GM18951 (cell line): ENCODE measurements at regions not wholly inside any gene's neighbourhood (a gene's known extent, or its start where the extent isn't known, plus 50 kb on each side); places are given as distances from the start of the nearest gene placed in this dataset.

Experiments
- POLR2A ChIP-seq: IDR thresholded peaks from 4 replicates; pipeline ENCODE4 v1.6.1; 2011; ENCODE audit warnings: mild to moderate bottlenecking; ENCODE audit not compliant: insufficient read length, insufficient read depth; ENCODE audit errors: extremely low read depth
- in situ Hi-C: fragments of 300-500 bp; cut with MboI; formaldehyde crosslinking; loops from one replicate; pipeline ENCODE4 v1.12.0; 2022; ENCODE audit warnings: low sequenced_read_pairs, mixed read lengths, inconsistent platforms; ENCODE audit not compliant: unreplicated experiment

DNA sequence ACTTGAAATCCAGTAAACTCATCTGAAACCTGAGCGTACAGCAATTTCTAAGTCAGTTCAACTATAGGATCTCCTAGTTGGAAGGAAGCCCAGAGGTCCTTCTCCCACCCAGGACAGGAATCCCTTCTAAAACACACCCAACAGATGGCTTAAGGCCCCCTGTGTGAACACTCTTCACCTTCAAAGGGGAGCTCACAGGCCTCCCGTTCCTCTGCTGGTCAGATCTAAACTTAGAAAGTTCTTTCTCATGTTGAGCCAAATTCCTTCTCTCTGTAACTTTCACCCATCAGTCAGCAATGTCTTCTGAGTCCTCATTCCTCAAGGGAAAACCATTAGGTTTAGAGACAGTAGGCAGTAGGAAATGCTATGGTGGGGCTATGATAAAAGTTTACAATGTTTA is 355.2 kb downstream of the PCNX1 start:
- in situ Hi-C loops, result no loop called here

GRCh38 chr14:71264260-71264659 is 357.0 kb downstream of the PCNX1 start:
- in situ Hi-C loops, result no loop called here
- no peak for TF ChIP-seq POLR2A

More for the DNA sequence above, 355.2 kb downstream of the PCNX1 start:
- TF ChIP-seq POLR2A, result no peak

DNA sequence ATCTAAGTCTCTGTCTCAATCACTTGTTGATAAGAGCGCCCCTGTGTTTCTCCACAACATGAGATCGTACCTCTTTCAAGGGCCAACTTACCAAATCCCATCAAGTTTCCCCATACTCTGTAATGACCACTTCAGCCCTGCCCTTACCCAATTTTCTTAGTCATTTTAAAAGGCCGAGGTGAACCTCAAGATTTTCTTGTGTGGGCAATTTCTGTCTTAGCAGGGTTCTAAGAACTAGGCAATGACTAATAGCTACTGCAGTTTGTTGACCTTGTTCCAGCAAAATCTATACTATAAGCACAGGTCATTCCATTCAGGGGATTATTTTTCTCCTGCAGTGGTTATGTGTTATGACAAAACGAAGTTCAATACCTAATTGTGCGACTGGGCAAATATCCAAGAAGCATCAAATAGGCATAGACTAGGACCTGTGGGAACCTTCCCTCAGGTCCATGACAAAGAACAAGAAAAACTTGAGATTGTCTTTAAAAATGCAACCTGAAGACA is 359.8 kb downstream of the PCNX1 start:
- TF ChIP-seq POLR2A, result no peak
- in situ Hi-C loops, result no loop called here

DNA sequence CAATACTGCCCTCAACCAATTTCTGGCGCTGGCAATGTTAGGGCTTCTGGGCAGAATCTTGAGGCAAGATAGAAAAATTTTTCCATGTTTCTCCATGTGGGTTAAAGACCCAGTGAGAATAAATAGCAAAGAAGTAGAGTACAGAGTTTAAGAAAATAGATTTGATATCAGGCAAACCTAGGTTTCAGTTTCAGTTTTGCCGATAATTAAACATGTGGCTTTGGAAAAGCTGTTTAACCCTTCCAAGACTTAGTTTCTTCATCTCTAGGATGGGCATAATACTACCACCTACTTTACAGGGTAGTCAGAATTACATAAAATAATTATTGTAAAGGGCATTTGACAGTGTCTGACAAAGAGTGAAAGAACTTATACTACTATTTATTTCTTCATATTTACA is 360.4 kb downstream of the PCNX1 start:
- no peak for TF ChIP-seq POLR2A
- in situ Hi-C loops, result no loop called here

DNA sequence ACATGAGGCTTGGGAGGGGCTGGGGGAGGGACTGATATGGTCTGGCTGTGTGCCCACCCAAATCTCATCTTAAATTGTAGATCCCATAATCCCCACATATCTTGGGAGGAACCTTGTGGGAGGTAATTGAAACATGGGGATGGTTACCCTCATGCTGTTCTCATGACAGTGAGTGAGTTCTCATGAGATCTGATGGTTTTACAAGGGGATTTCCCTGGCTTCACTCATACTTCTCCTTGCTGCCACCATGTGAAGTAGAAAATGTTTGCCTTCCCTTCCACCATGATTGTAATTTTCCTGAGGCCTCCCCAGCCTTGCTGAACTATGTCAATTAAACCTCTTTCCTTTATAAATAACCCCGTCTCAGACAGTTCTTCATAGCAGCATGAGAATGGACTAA is 362.9 kb downstream of the PCNX1 start:
- in situ Hi-C loops, result no loop called here
- TF ChIP-seq POLR2A, result no peak

GRCh38 chr14:71271166-71271945 is 364.1 kb downstream of the PCNX1 start:
- in situ Hi-C loops, result no loop called here
- no peak for TF ChIP-seq POLR2A

- TF ChIP-seq POLR2A, result no peak
- in situ Hi-C loops, result no loop called here
Measured at GRCh38 chr14:71273366-71273765, 366.1 kb downstream of the PCNX1 start.

DNA sequence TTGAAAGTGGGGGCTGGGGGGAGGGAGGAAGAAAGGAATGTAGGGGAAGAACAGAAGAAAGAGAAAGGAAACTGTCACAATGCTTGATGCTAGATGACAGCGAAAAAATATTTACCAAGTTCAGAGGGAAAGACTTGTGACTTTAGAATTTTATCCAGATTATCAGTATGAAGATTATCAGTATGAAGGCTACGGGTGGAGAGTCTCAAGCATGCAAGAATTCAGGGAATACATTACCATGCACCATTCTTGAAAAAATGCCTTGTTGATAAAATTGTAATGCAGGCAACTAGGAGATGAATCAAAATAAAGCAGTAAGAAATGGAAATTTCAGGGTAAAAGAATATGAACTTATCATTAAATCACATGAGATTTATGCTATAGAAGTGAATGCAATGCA is 376.8 kb downstream of the PCNX1 start:
- no peak for TF ChIP-seq POLR2A
- in situ Hi-C loops, result no loop called here

DNA sequence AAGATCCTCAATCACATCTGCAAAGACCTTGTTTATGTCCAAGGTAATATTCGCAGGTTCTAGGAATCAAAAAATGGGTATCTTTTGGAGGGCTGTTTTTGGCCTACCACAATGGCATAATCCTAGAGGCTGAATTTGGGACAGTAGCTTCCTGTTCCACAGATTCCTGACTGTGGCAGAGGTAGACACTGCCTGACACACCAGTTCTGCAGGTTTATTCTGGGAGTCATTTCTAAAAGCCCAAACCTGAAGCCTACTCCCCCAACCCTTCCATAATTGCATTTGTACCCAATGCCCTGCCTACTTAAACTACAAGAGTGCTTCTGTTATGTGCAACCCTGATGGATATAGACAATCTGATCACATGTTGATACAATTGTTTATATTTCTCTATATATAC is 378.9 kb downstream of the PCNX1 start:
- in situ Hi-C loops, result no loop called here
- TF ChIP-seq POLR2A, result no peak

GRCh38 chr14:71287567-71287966 is 380.3 kb downstream of the PCNX1 start:
- in situ Hi-C loops, result no loop called here
- no peak for TF ChIP-seq POLR2A

GRCh38 chr14:71289536-71289935 is 382.3 kb downstream of the PCNX1 start:
- no peak for TF ChIP-seq POLR2A
- in situ Hi-C loops, result no loop called here

GRCh38 chr14:71290301-71290700 is 383.0 kb downstream of the PCNX1 start:
- in situ Hi-C loops, result no loop called here
- no peak for TF ChIP-seq POLR2A

GRCh38 chr14:71290960-71291466 is 383.8 kb downstream of the PCNX1 start:
- in situ Hi-C loops, result no loop called here

DNA sequence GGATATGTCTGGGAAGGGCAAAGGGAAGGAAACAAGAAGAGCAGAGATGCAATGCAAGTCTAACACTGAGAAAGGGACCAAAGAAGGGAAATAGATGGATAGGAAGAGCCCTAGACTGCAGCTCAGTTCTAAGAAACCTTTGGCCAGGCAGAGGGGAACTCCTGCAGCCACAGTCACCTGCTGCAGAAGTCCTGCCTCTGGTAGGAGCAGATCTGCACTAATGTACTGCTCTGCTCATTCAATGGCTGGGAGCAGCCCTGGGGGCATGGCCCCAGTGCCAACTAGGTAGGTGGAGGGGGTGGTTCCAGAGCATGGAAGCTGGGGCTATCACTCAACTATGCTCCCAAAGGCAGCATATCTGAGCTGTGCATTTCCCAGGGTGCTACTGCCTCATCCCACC is 388.9 kb downstream of the PCNX1 start:
- TF ChIP-seq POLR2A, result no peak
- in situ Hi-C loops, result no loop called here

More at GRCh38 chr14:71290960-71291466, 383.8 kb downstream of the PCNX1 start:
- no peak for TF ChIP-seq POLR2A

- TF ChIP-seq POLR2A, result no peak
- in situ Hi-C loops, result no loop called here
Measured at GRCh38 chr14:71300566-71301330, 393.5 kb downstream of the PCNX1 start.
